ENCODE measurements at regions not wholly inside any gene's neighbourhood (a gene's known extent, or its start where the extent isn't known, plus 50 kb on each side); places are given as distances from the start of the nearest gene placed in this dataset.
"Not testable (repeated sequence)": the region's sequence is repeated elsewhere in the genome, so short reads cannot be mapped to it uniquely, and the experiment has no call there.

DNA sequence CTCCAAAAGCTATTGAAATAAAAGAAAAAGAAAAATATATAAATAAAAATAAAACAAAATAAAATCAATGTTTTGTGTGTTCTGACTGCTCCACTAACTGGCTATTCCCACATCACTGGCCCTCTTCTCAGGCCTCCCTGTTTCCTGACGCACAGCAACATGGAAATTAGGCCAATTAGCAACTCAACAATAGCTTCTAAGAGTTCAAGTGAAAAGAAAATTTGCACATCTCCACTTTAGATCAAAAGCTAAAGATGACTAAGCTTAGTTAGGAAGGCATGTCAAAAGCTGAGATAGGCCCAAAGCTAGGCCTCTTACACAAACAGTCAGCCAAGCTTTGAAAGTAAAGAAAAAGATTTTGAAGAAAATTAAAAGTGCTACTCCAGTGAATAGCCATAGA is 200.8 kb downstream of the DUSP6 start:
- no peak for DNase-seq

DNA sequence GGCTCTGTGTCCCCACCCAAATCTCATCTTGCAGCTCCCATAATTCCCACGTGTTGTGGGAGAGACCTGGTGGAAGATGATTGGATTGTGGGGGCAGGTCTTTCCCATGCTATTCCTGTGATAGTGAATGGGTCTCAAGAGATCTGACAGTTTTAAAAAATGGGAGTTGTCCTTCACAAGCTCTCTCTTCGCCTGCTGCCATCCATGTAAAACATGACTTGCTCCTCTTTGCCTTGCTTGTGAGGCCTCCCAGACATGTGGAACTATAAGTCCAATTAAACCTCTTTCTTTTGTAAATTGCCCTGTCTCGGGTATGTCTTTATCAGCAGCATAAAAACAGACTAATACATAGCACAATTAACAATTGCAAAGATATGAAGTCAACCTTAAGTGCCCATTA is 201.5 kb downstream of the DUSP6 start:
- DNase-seq, result not testable (repeated sequence)

DNA sequence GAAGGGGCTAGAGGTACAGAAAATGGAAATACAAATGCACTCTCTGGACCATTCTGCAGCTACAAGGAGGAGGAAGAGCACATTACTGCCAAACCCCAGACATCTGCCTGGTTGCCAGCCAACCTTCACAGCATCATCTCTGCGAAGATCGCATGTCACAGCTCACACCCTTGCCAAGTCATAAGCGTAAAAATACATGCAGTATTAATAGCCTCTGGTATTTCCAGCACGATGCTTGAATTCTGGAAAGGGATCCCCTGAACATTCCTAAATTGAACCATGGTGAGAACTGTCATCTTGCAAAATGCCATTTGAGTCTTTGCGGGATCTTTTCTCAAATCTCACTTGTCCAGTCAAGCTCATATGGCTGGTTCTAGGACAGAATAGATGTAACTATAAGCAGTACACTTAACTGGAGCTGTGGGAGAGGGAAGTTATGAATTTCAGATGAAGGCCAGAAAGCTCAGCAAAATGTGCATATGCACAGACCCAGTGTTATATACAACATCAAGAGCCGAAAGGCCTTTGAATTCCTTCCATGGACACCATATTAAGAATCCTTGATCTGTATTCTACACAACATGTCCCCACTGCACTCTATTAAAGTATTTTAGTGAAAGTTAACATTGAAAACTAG is 211.6 kb downstream of the DUSP6 start:
- no peak for DNase-seq

DNA sequence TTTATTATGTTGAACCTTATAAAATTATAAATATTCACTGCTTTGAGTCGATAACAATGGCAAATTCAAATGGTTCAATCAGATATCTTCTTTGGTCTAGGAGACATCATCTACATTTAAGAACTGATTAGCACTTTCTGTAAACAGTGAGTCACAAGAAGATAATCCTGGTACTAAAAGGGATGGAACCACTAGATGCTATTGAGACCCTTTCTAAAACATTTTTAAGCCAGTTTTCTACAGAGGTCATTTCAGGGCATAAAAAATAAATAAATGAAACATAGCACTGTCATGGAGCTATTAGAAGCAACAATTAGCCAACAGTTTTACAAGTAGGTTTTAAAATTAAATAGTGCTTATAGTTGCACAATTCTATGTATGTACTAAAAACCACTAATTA is 212.2 kb downstream of the DUSP6 start:
- DNase-seq, result no peak

DNA sequence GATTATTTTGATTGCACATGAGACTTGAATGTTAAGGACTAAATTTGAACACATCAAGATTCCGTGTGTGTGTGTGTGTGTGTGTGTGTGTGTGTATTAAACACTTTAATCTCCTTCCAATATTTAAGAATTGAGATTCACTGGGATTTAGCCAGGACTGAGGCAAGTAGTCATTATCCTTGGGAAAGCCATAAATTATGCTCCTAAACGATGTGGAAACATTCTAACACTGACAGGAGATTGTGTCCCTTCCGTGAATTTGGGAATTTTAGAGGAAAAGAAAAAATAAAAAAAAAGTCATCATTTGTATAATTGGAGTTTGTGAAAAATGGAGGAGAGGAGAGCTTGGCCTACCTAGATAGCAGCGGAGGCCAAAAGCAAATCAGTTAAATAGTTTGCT is 212.9 kb downstream of the DUSP6 start:
- no peak for DNase-seq

DNA sequence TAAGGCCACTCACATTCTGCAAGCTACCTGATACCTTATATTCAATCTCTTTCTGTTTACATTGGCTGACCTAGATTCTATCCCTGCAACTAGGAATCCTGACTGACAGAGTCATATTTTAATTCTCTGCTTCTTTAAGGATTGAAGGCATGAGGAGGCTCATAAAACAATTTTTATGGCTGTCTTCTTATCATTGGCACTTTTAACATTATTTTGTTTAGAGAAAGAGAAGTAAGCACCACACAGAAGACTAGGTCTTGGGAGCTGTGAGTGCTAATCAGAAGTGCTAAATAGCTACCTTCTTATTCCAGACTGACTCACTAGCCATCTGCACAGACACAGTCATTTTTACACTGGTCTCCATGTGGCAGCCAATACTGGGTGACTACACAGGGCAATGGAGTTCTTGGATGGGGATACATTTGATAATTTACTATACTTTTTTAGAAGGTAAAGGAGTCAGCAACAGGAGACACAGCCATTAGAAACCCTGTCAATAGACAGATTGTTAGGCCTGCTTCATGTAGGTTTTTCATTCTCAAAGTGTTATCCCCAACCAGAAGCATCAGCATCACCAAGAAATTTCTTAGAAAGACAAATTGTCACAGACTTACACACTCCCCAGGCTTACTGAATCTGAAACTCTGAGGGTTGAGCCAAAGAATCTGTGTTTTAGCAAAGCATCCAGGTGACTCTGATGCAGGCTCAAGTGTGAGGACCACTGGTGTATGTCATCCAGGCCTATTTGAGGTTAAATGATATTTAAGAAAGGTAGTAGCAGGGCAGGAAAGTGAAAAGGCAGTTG is 214.1 kb downstream of the DUSP6 start:
- DNase-seq, result no peak

DNA sequence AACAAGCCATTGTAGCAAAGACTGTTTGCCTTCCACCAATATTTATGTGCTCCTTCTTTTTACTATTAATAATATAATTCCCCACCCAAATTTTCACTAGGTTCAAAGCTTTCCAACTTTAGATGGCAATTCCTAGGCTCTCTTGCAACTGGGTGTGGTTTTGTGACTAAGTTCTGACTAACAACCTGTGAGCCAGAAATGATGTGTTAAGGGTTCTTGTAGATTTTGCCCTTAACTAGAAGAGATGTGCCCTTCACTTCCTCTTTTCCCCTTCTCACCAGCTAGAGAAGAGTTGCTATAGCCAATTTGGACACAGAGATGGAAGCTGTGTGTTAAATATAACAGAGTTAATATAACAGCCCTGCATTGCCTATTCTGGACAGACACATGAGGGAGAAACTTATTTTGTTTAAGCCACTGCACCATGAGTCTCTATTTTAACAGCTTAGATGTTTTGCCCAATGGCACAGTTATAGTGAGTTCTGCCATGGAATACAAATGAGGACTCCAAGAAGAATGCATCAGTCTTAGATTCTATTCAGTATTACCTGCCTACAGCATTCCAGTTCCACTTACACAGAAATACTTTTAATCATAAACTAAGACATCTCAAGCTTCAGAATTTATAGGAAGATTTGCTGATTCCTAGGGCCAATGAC is 216.2 kb downstream of the DUSP6 start:
- no peak for DNase-seq

DNA sequence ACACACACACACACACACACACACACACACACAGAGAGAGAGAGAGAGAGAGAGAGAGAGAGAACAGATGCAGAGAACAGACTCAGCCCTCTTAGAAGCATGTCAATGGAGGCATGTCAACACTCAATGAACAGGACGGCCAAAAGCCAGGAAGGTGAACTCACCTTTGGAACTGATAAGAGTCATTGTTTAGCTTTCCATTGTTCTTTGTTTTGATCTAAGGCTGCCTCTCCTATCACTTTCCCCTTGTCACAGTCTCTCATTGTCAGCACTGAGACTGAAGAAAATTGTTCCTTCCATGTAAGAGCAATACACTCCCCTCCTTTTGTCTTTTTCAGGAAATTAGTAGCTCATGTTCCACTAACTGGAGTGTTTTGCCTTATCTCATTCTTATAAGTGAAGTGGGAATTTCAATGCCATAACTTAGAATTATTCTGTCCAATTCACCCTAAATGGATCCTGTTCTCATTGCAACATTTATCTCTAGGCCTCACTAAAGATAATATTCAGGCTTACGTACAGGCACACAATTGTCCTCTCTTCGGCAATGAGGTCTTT is 218.0 kb downstream of the DUSP6 start:
- no peak for DNase-seq

DNA sequence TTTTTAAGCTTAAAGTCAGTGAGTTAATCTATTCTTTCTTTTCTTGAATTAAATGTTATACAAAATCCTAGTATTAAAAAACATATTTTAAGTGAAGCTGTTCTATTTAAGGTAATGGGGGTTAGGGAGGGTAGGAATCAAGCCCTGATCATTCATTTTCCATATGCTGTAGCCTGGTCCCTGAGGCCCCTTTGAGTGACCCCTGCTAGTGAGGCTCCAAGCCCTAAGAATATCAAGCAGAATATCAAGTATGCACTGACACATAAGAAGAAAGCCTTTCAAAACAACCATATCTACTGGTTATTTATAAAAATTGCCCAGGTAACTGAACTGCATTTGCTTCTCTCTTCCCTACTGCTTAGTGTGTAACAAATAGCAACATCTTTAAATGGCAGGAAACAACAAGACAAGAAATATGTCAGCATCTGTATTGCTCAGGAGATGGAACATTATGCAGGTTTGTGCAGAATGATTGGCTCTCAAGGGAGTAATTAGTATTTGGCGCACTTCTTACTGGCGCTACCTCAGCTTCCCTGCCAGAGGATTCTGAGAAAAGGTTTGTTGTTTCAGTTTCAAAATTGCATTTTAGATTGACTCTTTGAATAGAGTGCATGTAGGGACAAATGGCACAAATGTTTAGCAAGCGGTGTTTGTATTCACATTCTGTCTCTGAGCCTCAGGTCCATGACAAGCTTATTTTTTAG is 223.0 kb downstream of the DUSP6 start:
- DNase-seq, result no peak

DNA sequence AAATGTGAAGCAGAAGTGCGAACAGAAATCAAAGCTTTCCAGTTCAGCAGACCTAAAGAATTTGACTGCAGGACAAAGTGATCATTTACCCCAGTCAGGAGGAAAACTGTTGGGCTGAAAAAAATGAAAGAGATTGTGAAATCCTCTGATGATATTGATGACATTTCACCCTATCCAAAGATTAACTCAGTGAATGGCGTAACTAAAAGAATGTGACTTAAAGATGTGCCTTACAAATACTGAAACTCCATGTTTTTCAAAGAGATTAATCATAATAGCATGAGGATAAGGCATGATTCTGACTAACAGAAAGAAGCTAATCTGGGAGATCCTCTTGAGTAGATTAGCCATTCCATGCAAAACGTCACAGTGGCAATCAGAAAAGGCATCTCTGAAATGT is 225.6 kb downstream of the DUSP6 start:
- DNase-seq, result no peak

DNA sequence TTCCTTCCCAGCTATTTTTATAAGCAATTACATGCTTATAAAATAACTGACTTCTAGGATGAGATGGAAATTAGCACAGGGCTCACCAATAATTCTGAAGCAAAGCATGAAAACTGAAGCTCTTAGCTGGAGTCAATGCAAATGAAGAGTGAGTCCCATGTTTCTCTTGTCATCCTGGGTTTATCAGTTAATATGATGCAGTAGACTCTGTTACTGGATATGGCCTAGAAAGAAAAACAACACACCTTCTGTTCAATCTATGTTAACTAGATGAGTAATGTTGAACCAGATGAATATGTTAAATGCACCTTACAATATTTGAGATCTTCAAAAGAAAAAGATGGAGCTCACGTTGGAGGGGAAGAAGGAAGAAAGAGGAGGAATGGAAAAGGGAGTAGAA is 229.4 kb downstream of the DUSP6 start:
- no peak for DNase-seq

DNA sequence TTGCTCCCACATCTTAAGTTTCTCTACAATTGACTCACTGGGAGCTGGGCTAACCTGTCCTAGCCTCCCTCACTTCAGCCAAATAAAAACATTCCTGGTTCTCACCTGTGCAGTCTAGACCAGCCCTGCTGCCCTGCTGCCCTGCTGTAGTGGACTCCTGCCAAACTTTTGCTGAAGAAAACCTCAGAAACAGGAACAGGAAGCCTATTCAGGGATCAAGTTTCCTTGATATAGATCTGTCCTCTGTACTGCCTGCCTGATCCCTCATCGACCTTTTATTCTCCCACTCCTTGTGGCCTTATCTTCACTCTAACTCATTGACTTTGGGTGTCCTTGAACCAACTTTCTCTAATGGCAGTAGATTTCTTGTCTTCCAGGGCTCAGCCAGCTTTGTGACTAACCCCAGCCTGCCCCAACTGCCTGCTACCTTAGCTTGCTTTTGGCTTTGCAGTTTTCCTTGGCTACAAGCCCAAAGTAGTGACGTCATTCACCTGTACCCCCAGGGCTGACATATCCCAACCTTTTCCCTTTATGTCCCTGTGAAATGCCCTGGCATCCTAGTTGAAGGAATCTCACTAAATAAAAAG is 234.8 kb downstream of the DUSP6 start:
- no peak for DNase-seq

DNA sequence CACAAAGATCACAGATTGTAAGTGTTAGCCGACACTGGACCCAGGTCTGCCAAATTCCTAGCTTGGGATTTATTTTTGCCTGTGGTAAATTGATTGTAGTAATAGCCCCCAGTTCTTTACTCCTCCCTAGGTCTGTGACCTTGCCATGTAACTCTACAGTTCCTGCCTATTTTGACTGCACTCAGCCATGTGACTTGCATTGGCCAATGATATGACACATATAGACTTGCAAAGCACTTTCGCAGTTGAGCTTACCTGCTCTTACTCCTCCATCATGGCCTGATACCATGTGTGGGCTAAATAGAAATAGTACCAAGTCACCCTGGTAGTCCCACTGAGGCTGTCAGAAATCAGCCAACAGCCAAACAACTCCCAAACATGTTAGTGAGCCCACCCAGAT is 240.3 kb downstream of the DUSP6 start:
- DNase-seq, result no peak

DNA sequence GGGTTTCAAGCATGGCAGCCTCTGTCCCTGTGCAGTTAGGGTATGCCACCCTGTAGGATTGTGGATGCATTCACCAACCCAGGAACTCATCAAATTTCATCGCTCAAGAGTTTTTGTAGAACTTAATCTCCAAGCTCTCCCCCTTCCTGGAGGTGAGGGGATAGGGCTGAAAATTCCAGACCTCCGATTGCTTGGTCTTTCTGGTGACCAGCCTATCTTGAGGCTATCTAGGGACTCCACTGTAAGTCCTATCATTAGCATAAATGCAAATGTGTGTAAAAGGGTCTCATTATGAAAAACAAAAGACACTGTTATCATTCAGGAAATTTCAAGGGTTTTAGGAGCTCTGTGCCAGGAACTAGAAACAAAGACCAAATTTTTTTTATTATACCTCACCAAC is 244.0 kb downstream of the DUSP6 start:
- no peak for DNase-seq

DNA sequence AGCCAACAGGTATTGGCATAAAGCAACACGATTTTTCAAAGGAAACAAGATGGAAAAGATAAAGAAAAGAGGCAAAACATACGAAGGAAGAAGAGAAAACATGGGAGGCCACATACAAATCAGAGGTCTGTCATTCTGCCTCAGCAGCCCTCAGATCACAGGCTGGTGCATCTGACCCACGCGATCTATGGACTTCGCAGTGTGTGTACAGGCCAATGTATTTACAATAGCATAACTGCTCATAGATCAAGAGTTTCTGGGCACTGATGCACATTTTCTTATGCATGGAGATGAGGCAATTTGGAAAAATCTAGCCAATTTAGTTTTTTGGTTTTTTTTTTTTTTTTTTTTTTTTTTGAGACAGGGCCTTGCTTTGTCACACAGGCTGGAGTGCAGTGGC is 245.4 kb downstream of the DUSP6 start:
- DNase-seq, result no peak

DNA sequence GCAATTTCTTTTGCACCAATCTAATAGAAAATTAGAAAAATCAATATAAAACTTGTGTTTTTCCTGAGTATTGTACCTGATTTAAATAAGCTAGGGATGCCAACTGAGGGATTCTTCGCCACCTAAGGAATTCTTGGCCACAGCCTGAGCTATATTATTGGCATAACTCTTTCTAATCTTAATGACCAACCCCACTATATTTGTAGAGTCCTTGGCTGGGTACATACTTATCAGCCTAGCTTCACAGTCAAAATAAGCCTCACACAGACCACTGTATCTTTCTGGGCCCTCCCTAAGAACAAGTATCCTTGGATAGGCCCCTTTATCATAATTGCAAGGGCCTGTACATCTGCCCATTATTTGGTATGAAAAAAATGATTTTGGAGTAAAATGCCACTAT is 247.1 kb downstream of the DUSP6 start:
- no peak for DNase-seq

DNA sequence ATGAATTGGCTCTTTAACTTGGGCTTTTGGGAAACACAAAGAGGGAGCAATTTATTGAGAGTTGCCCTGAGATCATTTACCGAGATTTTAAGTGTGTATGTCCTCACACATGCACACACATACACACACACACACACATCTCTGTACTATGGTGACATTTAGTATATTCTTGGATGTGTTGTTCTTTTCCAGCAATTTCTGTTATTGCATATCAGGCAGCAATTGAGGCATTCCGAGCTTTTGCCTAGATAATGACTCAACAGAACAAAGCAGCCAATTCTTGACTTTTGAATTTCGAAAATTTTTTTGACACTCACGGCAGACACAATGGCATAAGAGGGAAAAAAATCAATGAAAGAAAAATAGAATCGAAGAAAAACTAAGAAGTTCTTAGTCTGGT is 248.5 kb downstream of the DUSP6 start:
- no peak for DNase-seq

DNA sequence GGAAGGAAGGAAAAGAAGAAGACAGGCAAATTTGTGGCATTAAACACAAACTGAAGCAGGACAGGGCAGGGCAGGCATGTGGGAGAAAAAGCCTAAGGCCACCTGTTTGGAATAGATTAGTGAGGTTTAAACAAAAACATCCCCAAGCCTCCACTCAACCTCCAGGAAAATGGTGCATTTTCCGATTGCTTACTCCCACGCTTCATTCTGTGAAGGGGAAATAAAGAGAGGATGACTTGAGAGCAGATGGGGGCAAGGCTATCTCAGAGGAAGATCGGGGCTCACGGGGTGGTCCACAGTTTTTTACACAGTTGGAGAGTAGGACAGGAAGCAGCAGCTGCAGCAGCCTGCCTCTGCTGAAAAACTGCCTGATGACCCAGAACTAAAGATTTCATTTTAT is 250.9 kb downstream of the DUSP6 start:
- DNase-seq, result no peak

DNA sequence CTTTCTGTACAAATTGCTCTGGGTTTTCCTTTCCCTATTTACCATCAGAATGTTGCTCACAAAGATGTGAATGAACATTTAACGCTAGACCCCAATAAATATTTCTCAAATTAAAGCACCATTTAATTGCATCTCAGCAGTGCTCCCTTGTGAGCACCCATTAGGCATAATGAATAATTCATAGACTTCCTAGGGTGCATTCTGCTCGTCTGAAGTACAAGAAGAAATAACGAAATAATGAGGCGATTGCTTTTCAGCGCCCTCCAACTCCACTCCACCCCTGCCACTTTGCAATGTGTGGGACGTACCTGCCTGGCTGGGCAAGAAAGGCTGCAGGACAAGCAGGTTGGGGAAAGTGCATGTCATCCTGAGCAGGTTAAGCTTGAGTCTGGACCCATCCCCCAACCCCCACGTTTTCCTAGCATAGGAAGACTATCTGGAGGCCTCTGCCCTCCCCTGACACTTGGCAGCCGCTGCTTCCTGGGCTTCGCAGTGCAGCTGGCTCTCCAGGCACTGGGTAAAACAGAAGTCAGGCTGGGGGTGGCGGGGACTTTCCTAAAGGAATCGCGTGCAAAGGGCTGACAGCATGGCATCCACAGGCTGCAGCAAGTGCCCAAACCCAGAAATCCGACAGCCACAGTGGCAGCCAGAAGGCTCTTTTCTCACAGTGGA is 253.7 kb downstream of the DUSP6 start:
- DNase-seq, result no peak

DNA sequence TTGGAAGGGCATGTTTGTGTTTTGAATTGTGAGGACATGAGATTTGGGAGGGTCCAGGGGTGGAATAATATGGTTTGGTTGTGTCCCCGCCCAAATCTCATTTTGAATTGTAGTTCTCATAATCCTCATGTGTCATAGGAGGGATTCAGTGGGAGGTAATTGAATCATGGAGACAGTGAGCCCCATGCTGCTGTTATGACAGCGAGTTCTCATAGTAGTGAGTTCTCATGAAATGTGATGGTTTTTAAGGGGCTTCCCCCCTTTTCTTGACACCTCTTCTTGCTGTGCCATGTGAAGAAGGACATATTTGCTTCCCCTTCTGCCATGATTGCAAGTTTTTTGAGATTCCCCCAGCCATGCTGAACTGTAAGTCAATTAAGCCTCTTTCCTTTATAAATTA is 260.0 kb downstream of the DUSP6 start:
- no peak for DNase-seq

DNA sequence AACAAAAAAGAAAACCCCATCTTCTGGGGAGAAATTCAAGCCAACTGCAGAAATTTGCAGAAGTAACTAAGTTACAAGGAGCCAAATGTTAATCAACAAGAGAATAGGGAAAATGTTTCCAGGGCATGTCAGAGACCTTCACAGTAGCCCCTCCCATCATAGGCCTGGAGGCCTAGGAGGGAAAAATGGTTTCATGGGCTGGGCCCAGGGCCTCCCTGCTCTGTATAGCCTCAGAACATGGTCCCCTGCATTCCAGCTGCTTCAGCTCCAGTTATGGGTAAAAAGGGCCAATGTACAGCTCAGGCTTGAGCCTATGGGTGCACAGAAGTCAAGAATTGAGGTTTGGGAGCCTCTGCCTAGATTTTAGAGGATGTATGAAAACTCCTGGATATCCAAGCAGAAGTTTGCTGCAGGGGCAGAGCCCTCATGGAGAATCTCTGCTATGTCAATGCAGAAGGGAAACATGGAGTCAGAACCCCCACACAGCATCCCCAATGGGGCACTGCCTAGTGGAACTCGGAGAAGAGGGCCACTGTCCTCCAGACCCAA is 260.9 kb downstream of the DUSP6 start:
- no peak for DNase-seq

DNA sequence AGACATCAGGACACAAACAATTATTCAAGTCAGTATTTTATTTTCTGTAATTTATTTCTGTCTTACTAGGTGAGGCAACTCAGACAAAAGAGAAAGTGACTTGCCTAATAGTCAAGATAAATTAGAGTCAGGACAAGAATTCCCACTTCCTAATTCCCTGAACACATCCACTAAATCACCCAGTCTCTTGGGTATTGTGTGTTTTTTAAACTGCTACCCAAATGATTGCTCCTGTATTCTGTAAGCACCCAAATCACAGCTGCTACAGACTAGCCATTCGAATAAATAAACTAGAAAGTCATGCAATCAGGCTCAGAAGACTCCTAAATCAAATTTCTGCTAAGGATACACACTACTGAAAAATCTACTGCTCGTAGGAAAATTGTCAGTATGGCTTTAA is 263.0 kb downstream of the DUSP6 start:
- no peak for DNase-seq

Data from GOT3 (cell line).